ENCODE measurements at regions not wholly inside any gene's neighbourhood (a gene's known extent, or its start where the extent isn't known, plus 50 kb on each side); places are given as distances from the start of the nearest gene placed in this dataset.
"Not testable (repeated sequence)": the region's sequence is repeated elsewhere in the genome, so short reads cannot be mapped to it uniquely, and the experiment has no call there.

DNA sequence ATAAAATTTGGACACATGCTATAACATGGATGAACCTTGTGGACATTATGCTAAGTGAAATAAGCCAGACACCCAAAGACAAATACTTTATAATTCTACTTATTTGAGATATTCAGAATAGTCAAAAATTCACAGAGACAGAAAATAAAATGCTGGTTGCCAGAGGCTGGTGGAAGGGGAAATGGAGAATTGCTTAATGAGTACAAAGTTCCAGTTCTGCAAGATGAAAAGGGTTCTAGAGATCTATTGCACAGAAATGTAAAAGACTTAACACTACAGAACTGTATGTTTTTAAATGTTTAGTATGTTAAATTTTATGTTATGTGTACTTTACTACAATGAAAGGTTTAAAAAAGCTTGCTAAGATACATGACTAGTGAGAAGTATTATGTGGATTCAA is 344.8 kb downstream of the CNTN3 start:
- no peak for DNase-seq

DNA sequence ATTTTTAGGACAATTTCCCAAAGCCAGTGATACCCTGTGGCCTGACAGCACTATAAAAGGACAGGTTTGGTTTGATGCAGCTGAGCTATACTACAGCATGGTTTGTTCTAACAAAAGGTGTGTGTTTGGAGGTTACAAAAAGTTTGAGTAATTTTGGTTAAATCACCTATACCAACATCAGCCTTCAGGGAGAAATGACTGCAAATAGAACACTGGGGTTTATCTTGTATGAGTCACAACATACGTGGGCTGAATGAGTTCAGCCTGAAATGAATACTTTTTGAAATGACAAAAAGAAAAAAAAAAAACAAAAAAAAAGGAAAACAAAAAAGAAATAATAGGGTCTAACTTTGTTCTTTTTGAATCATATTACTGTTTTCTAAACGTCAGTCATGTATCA is 345.7 kb downstream of the CNTN3 start:
- no peak for DNase-seq

DNA sequence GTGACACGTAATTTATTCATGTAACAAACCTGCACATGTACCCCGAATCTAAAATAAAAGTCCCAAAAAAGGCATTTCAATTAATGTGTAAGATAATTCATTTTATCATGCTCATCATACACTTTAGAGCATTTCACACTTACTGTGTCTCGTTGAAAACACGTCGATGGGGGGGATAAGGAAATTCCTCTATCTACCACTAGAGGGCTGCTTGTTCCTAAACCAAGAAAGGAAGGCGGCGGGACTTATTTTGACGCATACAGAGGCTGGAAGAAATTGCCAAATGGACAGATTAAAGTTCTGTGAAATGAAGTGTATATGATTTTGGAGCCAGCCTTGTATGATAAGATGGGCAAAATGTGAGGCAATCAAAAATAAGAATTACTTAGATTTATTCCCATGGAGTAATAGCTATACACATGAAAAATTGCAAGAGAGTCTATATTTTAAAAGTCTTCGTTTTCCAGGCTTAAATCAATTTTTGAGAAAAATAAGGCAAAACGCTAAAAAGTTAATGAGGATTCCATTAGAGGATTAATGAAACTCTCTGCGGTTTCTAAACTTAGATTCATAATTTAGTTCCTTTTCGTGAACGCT is 346.8 kb downstream of the CNTN3 start:
- peak; percentile 37 for DNase-seq

DNA sequence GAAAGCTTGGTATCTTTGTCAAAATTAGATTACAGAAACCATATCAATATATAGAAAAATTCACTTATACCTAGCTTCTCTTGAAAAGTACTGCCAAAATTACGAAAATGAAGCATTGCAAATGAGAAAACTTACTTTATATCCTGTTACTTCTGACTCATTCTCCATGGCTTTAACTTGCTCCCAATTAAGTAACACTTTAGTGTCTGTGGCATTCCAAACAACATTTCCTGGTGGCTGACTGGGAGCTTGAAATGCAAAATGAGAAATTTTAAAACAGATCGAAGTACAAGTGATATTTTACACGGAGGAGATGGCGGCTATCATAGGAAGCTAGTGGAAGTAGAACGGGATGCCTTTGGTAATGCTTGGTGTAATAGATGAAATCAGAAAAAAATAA is 347.3 kb downstream of the CNTN3 start:
- DNase-seq: no peak

DNA sequence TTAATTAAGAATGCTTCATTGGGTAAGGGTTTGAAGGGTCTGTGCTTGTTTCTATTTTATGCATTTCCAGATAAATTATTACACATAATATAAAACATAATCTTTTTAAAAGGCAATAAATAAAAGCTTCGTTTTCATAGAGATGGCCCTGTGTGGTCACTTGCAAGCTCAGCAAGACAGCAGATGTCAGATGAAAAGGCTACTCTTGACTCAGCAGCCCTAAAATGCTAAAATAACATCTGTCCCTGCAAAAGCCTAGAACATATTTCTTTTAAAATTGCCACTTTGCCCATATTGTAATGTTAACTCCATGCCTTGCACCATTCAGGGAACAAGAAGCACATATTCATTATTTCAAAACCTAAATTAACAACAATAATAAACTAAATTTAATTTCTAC is 349.4 kb downstream of the CNTN3 start:
- no peak for DNase-seq

DNA sequence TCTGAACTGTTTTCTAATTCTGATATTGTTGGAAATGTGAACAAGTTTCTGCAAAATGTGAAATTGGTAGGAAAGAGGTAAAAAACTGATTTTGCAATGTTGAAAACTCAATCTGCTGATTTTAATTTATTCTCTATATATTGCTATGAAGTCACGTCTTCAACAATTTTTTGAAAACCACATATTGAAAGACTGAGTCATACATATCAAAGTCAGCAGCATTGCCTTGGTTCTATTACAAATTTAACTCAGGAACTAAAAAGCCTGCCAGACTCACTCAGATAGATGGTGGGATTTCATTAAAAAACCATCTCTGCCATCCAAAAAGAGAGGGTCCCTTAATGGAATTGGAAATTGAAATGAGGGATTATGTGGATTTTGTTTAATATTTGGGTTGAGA is 351.4 kb downstream of the CNTN3 start:
- DNase-seq: no peak

DNA sequence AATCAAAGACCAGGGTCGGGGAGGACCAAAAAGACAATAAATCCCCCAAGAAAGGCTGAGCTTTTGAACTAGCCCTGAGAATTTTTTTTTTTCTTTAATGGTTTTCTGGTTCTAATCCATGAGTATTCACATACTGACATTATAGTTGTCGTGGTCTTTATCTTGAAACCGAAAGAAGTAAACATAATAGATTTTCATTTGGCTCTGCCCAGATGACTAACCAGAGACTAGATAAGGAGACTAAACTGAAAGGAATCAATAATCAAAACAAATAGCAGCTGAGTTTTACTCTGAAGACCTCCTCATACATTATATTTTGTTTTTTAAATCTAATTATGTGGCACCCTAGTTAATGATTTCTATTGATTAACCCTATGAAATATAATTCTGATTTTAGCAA is 381.4 kb downstream of the CNTN3 start:
- DNase-seq: no peak

DNA sequence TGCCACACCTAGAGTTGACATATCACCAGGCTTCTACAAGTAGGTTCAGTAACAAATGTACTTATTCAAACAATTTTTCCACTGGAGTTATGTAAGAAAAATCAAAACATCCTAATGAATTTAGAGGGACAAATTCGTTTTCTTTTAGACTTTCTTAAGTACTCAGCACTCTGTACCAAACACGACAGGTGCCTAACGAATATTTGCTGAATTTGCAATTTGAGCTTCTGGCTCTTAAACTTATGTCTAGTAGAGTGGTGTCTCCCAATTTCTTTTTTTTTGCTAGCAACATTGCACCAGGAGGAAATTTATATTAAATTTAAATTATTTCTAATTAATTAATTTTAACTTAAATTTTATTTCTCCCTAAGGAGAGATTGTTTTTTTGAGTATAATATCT is 397.0 kb downstream of the CNTN3 start:
- no peak for DNase-seq

DNA sequence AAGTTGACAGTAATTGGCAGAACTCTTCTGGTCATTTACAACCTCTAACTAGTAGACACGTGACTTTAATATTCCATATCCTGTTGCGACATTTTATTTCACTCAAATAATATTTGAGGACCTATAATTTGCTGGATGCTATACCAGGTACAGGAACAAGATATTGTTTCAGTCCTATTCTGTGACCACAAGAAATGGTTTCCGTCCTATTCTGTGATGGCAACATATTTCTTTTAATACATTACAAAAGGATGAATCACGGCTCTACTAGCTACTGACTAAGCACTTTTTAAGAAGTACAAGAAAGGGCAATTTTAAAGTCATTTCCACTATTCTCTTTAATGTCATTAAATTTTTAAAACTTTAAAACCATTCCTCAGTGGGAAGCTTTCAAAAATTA is 400.2 kb downstream of the CNTN3 start:
- DNase-seq: no peak

DNA sequence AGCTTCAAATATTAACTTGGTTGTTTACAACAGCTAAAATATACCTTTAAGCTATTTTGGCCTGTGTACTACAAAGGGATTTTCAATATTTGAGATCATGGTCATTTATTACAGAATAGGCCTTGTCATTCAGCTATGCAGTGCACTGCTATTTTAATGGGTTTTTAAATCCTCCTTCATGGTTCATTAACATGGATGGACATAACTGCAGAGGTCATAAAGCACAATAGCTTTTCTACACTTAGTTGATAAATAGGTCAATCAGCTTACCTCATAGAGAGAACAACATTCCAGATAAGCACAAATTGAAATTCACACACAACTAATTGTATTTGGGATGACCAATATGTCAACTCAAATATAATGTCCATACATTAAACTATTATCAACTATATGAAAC is 403.7 kb downstream of the CNTN3 start:
- no peak for DNase-seq

- DNase-seq: no peak
Observed at GRCh38 chr3:74200952-74201351, 413.5 kb downstream of the CNTN3 start.

DNA sequence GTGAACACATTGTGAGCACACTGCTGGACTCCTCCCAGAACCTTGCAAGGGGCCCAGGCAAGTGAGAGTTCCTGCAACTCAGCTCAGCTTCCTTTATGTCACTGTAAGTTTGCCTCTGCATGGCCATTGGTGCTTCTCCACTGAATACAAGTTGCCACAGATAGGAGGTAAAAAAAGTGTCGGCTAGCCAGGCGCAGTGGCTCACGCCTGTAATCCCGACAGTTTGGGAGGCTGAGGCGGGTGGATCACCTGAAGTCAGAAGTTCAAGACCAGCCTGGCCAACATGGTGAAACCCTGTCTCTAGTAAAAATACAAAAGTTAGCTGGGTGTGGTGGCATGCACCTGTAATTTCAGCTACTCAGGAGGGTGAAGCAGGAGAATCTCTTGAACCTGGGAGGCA is 435.8 kb downstream of the CNTN3 start:
- DNase-seq: not testable (repeated sequence)

DNA sequence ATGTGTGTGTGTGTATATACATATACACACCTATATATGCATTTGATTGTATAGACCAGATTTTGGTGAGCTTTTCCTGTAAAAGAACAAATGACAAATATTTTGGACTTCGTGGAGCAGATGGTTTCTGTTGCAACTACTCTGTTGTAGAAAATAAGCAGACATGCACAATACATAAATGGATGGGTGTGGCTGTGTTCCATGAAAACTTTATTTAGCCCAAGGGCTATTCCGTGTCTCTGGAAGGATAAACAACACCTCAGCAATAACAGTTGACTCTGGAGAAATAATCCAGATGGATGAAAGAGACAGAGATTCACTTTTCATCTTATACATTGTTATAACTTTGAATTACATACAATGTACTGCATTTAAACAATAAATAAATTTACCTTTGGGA is 441.4 kb downstream of the CNTN3 start:
- no peak for DNase-seq

GRCh38 chr3:74167926-74168325 is 446.5 kb downstream of the CNTN3 start:
- no peak for DNase-seq

DNA sequence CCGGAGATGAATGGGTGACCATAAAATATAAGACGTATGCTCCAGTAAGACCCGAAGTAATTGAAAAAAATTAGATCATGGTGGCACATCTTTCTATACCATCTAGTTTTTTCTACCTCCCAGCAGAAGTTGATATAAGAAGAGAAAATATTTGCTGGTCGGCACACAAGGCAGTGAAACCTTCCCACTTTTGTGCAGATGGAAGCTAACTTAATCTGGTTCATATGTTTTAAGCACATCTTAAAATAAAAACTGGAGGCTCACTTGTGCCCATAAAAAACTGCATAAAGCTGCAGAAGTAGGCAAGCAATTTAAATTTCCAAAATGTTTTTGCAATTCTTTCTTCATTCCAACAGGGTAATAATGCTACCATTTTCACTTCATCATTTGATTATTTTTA is 449.2 kb downstream of the CNTN3 start:
- DNase-seq: no peak

DNA sequence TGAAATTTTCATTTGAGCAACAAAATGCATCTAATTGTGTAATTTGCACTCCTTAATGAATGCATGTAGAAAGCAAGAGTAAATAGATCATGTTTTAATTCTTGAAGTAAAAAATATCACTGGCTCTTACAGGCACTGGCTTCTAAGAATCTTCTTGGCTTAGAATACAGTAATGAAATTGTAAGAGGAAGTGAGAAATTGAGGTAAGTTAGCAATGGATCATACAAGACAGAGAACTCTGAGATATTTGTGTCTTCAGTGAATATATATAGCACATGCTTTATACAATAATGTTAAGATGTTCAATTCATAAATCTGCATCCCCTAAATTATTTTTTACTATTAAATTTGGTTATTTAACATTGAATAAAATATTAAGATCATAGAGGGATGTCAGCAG is 465.0 kb downstream of the CNTN3 start:
- DNase-seq: no peak

DNA sequence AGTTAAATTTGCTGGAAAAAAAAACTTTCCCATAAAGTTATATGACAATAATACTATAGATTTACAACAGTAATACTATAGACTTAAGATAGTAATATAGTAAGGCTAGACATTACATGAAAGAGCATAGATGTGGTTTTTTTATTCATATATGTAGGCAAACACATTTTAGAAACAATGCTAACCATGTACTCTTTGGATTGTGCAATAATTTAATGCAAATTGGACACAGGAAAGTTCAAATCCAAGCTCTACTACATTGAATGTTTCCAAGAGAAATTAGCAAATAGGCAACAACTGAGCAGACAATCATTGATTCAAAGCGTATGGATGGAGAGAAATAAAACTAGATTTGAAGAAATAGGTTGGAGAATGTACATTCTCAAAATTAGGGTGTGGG is 469.2 kb downstream of the CNTN3 start:
- DNase-seq: no peak

GRCh38 chr3:74139648-74140047 is 474.8 kb downstream of the CNTN3 start:
- no peak for DNase-seq

GRCh38 chr3:74137790-74138189 is 476.7 kb downstream of the CNTN3 start:
- no peak for DNase-seq

DNA sequence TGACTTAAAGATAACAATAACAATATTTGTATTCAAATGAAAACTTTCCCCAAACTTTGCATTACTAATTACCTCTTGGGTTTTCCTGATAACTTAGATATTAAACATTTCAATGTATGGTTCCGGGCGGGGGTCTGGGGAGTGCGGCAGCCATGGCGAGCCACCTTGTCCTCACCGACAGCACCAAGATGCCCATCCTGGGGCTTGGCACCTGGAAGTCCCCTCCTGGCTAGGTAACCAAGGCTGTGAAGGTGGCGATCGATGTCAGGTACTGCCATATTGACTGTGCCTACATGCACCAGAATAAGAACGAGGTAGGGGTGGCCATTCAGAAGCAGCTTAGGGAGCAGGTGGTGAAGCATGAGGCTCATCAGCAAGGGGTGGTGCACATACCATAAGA is 478.7 kb downstream of the CNTN3 start:
- no peak for DNase-seq

GRCh38 chr3:74134831-74135230 is 479.6 kb downstream of the CNTN3 start:
- no peak for DNase-seq

DNA sequence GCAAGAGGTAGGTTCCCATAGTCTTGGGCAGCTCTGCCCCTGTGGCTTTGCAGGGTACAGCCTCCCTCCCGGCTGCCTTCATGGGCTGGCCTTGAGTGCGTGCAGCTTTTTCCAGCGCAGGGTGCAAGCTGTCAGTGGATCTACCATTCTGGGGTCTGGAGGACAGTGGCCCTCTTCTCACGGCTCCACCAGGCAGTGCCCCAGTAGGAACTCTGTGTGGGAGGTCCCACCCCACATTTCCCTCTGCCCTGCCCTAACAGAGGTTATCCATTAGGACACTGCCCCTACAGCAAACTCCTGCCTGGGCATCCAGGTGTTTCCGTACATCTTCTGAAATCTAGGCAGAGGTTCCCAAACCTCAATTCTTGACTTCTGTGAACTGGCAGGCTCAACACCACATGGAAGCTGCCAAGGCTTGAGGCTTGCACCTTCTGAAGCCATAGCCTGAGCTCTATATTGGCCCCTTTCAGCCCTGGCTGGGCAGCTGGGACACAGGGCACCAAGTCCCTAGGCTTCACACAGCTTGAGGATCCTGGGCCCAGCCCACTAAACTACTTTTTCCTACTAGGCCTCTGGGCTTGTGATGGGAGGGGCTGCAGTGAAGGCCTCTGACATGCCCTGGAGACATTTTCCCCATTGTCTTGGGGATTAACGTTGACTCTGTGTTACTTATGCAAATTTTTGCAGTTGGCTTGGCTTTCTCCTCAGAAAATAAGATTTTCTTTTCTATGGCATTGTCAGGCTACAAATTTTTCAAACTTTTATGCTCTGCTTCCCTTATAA is 482.7 kb downstream of the CNTN3 start:
- not testable (repeated sequence) for DNase-seq

DNA sequence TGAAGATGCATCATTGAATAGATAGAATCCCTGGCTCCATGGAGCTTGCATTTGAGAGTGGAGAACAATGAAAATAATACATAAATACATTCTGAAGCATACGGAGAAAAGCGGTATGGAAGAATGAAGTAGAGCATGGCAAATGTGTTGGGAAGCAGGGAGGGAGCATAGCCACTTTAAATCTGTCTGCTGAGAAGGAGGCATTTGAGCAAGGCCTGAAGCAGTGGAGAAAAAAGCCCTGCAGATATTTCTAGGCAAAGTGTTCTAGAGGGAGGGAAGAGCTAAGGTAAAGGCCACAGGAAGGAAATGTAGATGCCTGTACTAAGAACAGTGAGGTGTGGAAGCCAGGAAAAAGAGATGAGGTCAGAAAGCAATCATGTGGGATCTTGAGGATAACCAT is 484.8 kb downstream of the CNTN3 start:
- DNase-seq: no peak

- DNase-seq: no peak
Observed at GRCh38 chr3:74129056-74129455, 485.4 kb downstream of the CNTN3 start.

DNA sequence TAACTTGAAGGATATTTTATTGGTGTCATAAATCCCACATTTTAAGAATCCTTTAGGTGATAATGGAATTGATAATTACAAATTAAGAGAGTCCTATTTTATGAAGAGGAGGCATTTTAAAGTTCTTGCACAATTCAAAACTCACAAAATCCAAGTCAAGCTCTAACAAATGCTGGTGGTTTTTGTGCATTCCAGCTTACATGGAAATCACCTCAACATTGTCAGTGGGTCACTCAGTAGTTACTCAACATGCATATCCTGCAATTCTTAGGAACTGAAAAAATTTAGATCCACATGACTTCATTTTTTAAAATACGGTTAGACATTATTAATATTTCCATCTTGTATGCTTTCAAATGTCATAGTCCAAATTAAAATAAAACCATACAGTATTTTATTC is 487.2 kb downstream of the CNTN3 start:
- DNase-seq: no peak

Data from activated CD4-positive, alpha-beta T cell treated with anti-CD3 and anti-CD28 coated beads, Interleukin-2, amount 50 U/mL, for 16 hours (primary cell).